GM20431 (cell line): ENCODE measurements at regions not wholly inside any gene's neighbourhood (a gene's known extent, or its start where the extent isn't known, plus 50 kb on each side); places are given as distances from the start of the nearest gene placed in this dataset.
"Not testable (repeated sequence)": the region's sequence is repeated elsewhere in the genome, so short reads cannot be mapped to it uniquely, and the experiment has no call there.

Experiments used
- in situ Hi-C: fragments of 300-500 bp; cut with MseI, MboI; formaldehyde crosslinking; loops from one replicate; pipeline ENCODE4 v1.15.0; 2020; ENCODE audit warnings: low sequenced_read_pairs; ENCODE audit not compliant: unreplicated experiment

DNA sequence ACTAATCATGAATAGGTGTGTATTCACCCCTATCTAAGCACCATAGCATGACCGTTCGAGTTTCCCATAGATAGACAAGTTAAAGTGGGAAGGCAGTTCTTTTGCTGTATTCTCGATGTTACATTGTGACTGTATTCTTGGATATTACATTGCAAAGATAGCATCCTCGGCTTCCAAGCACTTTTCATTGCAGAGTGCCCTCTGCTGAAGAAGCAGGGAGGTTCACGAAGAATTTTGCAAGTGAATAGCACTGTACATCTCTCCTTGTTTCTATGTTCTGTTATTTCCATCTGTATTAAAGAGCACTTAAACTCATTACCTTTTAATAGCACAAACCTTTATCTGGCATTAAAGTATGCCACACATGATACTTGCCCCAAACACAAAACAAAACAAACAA is 426.7 kb upstream of the ARX start:
- in situ Hi-C loops, result no loop called here

DNA sequence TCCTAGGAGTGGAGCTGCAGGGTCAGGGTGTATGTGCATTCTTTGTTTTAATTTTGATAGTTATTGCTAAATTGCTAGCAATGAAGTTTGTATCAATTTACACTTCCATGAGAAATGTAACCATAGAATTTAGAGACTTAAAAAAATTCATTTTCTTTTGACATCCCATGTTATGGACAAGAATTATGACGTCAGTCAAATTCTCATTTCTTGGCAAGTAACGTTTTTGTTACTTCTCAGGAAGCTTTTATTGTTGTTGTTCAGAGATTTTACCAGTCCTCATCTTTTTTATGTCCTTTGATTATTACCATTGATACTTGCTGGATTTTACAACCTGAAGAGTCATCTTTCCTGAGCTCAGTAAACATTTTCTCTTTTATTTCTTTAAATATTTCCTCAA is 417.5 kb upstream of the ARX start:
- in situ Hi-C loops, result no loop called here

DNA sequence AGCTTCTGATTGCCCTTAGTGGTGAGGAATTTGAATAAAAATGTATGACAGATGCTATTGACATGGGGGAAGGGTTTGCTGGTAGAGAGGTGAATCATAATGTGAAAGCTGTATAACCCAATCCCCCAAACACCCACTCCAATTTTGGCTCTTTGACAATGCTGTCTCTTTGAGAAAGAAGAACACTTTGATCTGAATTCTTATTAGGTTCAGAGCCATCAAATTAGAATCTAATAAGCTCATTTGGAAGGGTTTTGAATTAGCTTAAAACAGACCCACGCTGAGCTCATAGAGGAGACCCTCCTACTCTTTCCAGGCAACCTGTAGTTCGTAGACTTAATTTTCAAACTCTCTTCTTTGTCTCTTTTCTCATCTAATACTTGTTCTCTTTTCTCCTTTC is 416.6 kb upstream of the ARX start:
- in situ Hi-C loops, result no loop called here

DNA sequence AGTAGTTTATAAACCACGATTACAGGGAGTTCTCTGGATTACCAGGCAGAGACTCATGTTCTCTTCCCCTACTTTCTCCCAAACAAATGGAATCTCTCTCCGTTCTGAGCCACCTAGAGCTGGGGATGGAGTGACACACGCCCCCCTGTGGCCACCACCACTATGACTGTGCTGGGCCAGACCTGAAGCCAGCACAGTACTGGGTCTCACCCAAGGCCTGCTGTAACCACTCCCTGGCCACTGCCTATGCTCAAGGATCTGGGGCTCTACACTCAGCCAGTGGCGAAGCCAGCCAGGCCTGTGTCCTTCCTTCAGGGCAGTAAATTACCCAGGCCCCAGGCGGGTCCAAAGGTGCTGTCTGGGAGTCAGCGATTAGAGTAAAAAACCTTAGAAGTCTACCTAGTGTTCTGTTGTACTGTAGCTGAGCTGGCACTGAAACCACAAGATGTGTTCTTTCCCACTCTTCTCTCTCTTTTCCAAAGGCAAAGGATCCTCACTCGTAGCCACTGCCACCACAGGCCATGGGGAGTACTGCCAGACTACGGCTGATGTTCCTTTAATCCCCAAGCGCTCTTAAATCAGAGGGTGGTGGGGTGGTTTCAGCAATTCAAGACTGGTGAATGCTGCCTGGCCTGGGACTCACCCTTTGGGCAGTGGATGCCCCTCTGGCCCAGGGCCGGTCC is 412.2 kb upstream of the ARX start:
- in situ Hi-C loops, result no loop called here

- in situ Hi-C loops, result not testable (repeated sequence)
Observed at GRCh38 chrX:25404163-25404562, 388.4 kb upstream of the ARX start.

- in situ Hi-C loops, result no loop called here
Observed at GRCh38 chrX:25389266-25389665, 373.5 kb upstream of the ARX start.

GRCh38 chrX:25383196-25383595 is 367.4 kb upstream of the ARX start:
- in situ Hi-C loops, result no loop called here

DNA sequence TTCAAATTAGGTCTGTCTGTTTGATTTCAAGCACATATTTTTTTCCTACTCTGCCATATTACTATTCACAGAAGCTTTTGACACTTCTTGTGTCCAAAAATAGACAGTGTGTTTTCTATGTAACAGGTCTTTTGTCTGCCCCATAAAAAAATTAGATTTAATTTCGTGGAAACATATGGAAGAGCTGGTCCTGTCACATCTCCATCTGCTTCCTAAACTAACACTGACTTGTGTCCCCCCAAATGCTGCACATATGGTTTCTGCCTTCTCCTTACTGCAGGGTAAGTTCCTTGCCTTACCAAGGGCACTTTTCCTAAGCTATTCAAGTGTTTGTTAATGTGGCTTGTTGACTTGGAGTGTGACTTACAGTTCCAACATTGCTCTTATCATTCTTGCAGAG is 340.7 kb upstream of the ARX start:
- in situ Hi-C loops, result no loop called here

GRCh38 chrX:25344161-25344936 is 328.6 kb upstream of the ARX start:
- in situ Hi-C loops, result no loop called here

- in situ Hi-C loops, result no loop called here
Observed at GRCh38 chrX:25343060-25343459, 327.3 kb upstream of the ARX start.

- in situ Hi-C loops, result no loop called here
Observed at GRCh38 chrX:25337841-25338240, 322.1 kb upstream of the ARX start.

GRCh38 chrX:25300994-25301393 is 285.2 kb upstream of the ARX start:
- in situ Hi-C loops, result no loop called here

- in situ Hi-C loops, result no loop called here
Observed at GRCh38 chrX:25296850-25297249, 281.1 kb upstream of the ARX start.

- in situ Hi-C loops, result no loop called here
Observed at GRCh38 chrX:25295466-25295865, 279.7 kb upstream of the ARX start.

DNA sequence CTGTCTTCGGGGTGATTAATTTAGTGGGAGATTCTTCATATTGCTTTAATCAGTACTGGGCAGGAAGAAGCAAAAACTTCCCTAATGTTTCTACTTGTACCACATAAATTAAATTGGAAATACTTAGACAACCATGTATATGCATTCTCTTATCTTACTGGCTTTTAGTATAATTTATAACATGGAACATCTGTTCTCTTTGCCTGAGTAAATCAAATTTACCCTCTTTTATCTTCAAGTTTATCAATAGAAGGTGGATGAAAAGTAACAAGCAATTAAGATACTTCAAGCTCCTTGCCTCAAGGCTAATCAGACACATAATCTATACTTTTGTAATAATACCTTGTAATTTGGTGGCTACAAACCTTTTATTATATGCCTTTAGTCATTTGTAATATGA is 274.4 kb upstream of the ARX start:
- in situ Hi-C loops, result no loop called here

DNA sequence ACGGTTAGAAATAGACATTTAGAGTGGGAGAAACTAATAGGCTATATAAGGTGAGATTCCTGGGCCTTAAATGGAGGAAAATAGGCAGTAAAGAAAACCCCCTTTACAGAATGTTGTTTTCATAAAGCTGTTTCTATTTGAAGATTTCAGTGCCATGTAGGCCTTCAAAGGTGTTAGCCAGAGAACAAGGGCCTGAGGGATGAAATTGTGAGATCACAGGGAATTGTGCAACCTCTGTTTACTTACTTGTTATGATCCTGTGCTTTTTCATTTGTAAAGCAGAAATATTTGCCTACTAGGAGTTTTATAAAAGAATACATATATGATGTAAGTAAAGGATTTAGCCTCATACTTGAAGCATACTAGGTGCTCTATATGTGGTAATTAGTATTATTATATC is 272.9 kb upstream of the ARX start:
- in situ Hi-C loops, result no loop called here

GRCh38 chrX:25287521-25287920 is 271.8 kb upstream of the ARX start:
- in situ Hi-C loops, result no loop called here

DNA sequence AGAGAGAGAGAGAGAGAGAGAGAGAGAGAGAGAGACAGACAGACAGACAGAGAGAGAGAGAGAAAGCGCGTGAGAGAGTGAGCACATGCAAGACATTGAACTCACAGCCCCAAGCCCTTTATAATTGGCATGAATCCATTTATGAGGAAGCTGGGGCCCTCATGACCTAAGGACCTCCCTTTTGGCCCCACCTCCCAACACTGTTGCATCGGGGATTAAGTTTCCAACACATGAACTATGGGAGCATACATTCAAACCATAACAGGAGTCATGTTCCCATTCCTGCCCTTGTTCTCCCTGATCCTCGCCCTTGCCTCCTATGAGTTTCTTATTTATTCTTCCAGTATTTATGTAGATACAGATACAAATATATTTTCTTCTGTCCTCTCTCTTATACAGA is 269.8 kb upstream of the ARX start:
- in situ Hi-C loops, result no loop called here

DNA sequence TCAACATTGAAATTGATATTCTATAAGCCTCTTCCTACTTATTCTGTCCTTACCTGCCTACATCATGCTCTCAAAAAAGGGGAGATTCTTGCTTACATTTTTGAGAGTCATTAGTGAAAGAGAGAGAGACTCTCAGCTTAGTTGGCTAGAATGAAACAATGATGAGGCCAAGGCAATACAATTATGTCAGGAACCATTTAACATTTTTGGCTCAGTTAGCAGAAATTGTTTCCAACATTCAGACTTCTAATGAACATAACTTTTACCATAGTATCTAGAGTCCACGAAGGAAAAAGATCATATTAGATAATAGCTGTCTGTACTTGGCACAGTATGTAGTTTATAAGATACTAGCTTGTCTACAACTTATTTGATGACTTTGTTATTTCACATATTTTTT is 263.7 kb upstream of the ARX start:
- in situ Hi-C loops, result no loop called here

GRCh38 chrX:25278341-25278740 is 262.6 kb upstream of the ARX start:
- in situ Hi-C loops, result no loop called here

DNA sequence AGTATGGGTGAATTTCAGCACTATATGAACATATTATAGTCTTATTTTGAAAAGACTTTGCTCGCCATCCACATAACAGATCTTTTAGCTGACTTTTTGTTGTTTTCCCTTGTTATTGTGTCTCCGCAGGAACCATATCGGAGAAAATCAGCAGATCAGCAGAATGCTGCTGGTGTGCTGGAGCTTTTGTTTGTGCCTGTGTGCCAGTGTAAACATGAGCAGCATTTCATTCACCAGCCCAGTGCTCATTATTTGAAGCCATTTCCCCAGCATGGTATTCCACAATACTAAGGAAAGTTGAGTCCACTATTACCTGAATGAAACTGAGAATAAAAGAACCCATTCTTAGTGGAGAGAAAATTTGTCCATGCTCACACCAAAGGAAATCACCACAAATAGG is 261.8 kb upstream of the ARX start:
- in situ Hi-C loops, result no loop called here

DNA sequence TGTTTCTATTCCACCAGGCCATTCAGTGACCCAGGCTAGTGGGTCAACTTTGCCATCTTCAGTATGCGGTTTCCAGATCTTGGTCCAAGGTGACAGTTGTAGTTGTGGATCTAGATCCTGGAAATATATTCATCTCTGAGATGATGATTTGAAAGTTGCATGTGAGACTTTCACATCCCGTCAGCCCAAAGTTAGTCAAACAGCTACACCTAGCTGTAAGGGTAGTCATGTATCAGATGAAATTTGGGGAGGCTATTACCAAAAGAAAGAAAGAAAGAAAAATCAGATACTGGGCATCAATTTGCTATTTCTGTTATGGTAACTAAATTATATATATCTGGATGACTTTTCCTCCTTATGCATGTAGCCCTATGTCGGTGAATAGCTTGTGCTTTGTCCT is 259.4 kb upstream of the ARX start:
- in situ Hi-C loops, result no loop called here
